HepG2 (cell line): ENCODE measurements at regions not wholly inside any gene's neighbourhood (a gene's known extent, or its start where the extent isn't known, plus 50 kb on each side); places are given as distances from the start of the nearest gene placed in this dataset.
A peak's percentile ranks its signal among the peaks of the same experiment; 100 is the strongest.

Experiments
- ATAC-seq: fragments of 200-7000 bp; cut with Tn5 transposase; 3 replicates; pipeline ENCODE4 v1.9.1; 2020; ENCODE audit warnings: mild to moderate bottlenecking, moderate library complexity
- BruUV-seq: library from RNA; stranded (reverse); fragments of 400-500 nt; replicated peaks from 2 replicates; lab custom pipeline; 2021; lab: Mats Ljungman, UMichigan
- CTCF ChIA-PET: fragments of 300-600 bp; formaldehyde crosslinking; extraction: SDS; loops from one replicate; lab custom pipeline; 2021; ENCODE audit warnings: low total read pairs, inconsistent platforms, low intra/inter-chr PET ratio; lab: Yijun Ruan, JAX
- POLR2A ChIA-PET: fragments of 350-600 bp; sonication (Branson Sonifier 250); formaldehyde crosslinking; loops from one replicate; lab custom pipeline; 2020; ENCODE audit warnings: antibody characterized with exemption, inconsistent platforms; lab: Yijun Ruan, JAX
- DNase-seq: peaks from one replicate; pipeline ENCODE4 v3.0.0-alpha.2; 2015; ENCODE audit warnings: low spot score
- FAIRE-seq: peaks from 3 replicates; lab custom pipeline; 2011; peaks lifted over from hg19 to GRCh38; lab: Jason Lieb, UNC
- H2AFZ ChIP-seq: one replicate; pipeline ENCODE4 v1.6.1; 2011; ENCODE audit warnings: low read length, inconsistent platforms
- H3K27ac ChIP-seq: fragments of 300-600 bp; 3 replicates; pipeline ENCODE4 v1.8.0; 2011; ENCODE audit warnings: mixed run types, mild to moderate bottlenecking, mixed read lengths, low read length, inconsistent platforms; ENCODE audit not compliant: insufficient read depth; ENCODE audit errors: extremely low read length
- H3K27me3 ChIP-seq, 2 experiments: fragments of 200-600 bp in 1 of 2; 2 replicates in 1 of 2; 3 replicates in 1 of 2; pipeline versions ENCODE4 v1.6.0 to v1.8.0; 2011; ENCODE audit warnings: low read length in 2 of 2, mild to moderate bottlenecking in 2 of 2, moderate library complexity in 2 of 2, inconsistent platforms in 1 of 2; ENCODE audit not compliant: insufficient read depth in 2 of 2, control insufficient read depth in 1 of 2
- H3K36me3 ChIP-seq, 2 experiments: fragments of 200-600 bp in 1 of 2; replicated peaks in 1 of 2; 2 replicates in 1 of 2; 3 replicates in 1 of 2; pipeline versions ENCODE4 v1.5.1 to v1.8.0; 2011; ENCODE audit warnings: low read length in 2 of 2, inconsistent platforms in 1 of 2; ENCODE audit not compliant: insufficient read depth in 2 of 2, control insufficient read depth in 1 of 2
- H3K4me1 ChIP-seq: 2 replicates; pipeline ENCODE4 v1.5.1; 2012; ENCODE audit warnings: low read length, inconsistent platforms; ENCODE audit not compliant: insufficient read depth
- H3K4me2 ChIP-seq: 2 replicates; pipeline ENCODE4 v1.6.0; 2011; ENCODE audit warnings: low read depth, low read length, inconsistent platforms
- H3K4me3 ChIP-seq, 3 experiments: fragments of 200-600 bp in 1 of 3; sonication (generic), shearing (Covaris generic) in 1 of 3; replicated peaks in 1 of 3; 2 replicates each; pipeline ENCODE4 v1.5.1; 2011 to 2016; ENCODE audit warnings: low read length in 3 of 3, inconsistent platforms in 2 of 3, low read depth in 2 of 3, mild to moderate bottlenecking in 2 of 3, control low read depth in 1 of 3, mixed read lengths in 1 of 3; ENCODE audit not compliant: insufficient read depth in 1 of 3
- H3K79me2 ChIP-seq: one replicate; pipeline ENCODE4 v1.6.1; 2011; ENCODE audit warnings: low read length, inconsistent platforms; ENCODE audit not compliant: insufficient read depth
- H3K9ac ChIP-seq: 2 replicates; pipeline ENCODE4 v1.6.0; 2011; ENCODE audit warnings: mild to moderate bottlenecking, low read depth, low read length, inconsistent platforms; ENCODE audit not compliant: insufficient read depth
- H3K9me3 ChIP-seq: 2 replicates; pipeline ENCODE4 v1.5.1; 2012; ENCODE audit warnings: mild to moderate bottlenecking, low read length
- H4K20me1 ChIP-seq: 2 replicates; pipeline ENCODE4 v1.6.0; 2011; ENCODE audit warnings: inconsistent platforms, mild to moderate bottlenecking, low read length, moderate library complexity; ENCODE audit not compliant: insufficient read depth
- ARNT ChIP-seq: fragments of 450-650 bp; IDR thresholded peaks from 2 replicates; pipeline ENCODE4 v1.6.1; 2017
- IKZF1 ChIP-seq: fragments of 450-650 bp; IDR thresholded peaks from 2 replicates; pipeline ENCODE4 v1.7.1; 2016
- MAFF ChIP-seq: IDR thresholded peaks from 2 replicates; pipeline ENCODE4 v1.6.1; 2011; ENCODE audit warnings: low read depth, low read length, improper control_type of control experiment
- MAFK ChIP-seq, 2 experiments: IDR thresholded peaks in 1 of 2; conservative IDR thresholded peaks in 1 of 2; 2 replicates each; pipeline ENCODE4 v1.6.1; 2011; ENCODE audit warnings: improper control_type of control experiment in 2 of 2, low read length in 2 of 2
- POLR2A ChIP-seq, 2 experiments: IDR thresholded peaks; 2 replicates each; pipeline ENCODE4 v1.6.1; 2011; ENCODE audit warnings: low read depth in 2 of 2, low read length in 2 of 2, mild to moderate bottlenecking in 1 of 2, moderate library complexity in 1 of 2; ENCODE audit not compliant: insufficient read depth in 1 of 2
- ZFP90 ChIP-seq: sonication (generic); formaldehyde crosslinking; IDR thresholded peaks from 2 replicates; pipeline ENCODE4 v1.8.0; 2022; ENCODE audit warnings: missing genetic modification reagents, mild to moderate bottlenecking, inconsistent platforms, borderline replicate concordance
- ZMYM4 ChIP-seq: sonication (generic); formaldehyde crosslinking; IDR thresholded peaks from 2 replicates; pipeline ENCODE4 v1.8.1; 2023; ENCODE audit warnings: mild to moderate bottlenecking, missing genetic modification reagents
- ZNF382 ChIP-seq: sonication (generic); formaldehyde crosslinking; IDR thresholded peaks from 2 replicates; pipeline ENCODE4 v1.5.0; 2020; ENCODE audit warnings: missing genetic modification reagents, mild to moderate bottlenecking, borderline replicate concordance
- ZNF709 ChIP-seq: sonication (generic); formaldehyde crosslinking; IDR thresholded peaks from 2 replicates; pipeline ENCODE4 v1.5.0; 2020; ENCODE audit warnings: mild to moderate bottlenecking, missing genetic modification reagents
- WGBS: methylation state at CpG from one replicate; pipeline ENCODE4 v1.1.6; 2017; ENCODE audit warnings: low lambda C conversion rate; 5-methylcytosine and 5-hydroxymethylcytosine counted together
- in situ Hi-C: cut with HindIII; loops from 2 replicates; pipeline ENCODE4 v1.10.0; 2017; ENCODE audit warnings: low pct_unique_long_range_greater_than_20kb; ENCODE audit not compliant: extremely low pct_ligation_motif_present
- intact Hi-C: fragments of 100-400 bp; cut with micrococcal nuclease; formaldehyde crosslinking; loops from one replicate; pipeline ENCODE4 v1.10.0; 2022; ENCODE audit not compliant: unreplicated experiment
- TF ChIP-seq, protein P1 (sequence below): sonication (generic); formaldehyde crosslinking; IDR thresholded peaks from 2 replicates; pipeline ENCODE4 v1.5.0; 2020; ENCODE audit warnings: missing genetic modification reagents

GRCh38 chr1:98299861-98300260 lies 361.7 kb upstream of the SNX7 start:
- ChIA-PET CTCF (no interaction called here), POLR2A (no interaction called here)
- Histone ChIP-seq H3K36me3 (no peaks in the 10 kb centered on the region), H3K27ac (no peak overlapping the region), H4K20me1 (no peaks in the 10 kb centered on the region), H2AFZ (no peak overlapping the region), H3K9me3 (no peaks in the 10 kb centered on the region), H3K4me3 (no peak overlapping the region), H3K27me3 (no peaks in the 10 kb centered on the region), H3K79me2 (no peaks in the 10 kb centered on the region), H3K9ac (no peak overlapping the region), H3K4me2 (no peak overlapping the region), H3K4me1 (no peaks in the 10 kb centered on the region)
- WGBS = 19% methylated on average over 3 of the region's 3 CpGs
- intact Hi-C loops = no loop called here
- BruUV-seq = no TSS peak
- ATAC-seq (no peak), FAIRE-seq (no peak), DNase-seq (no peak)
- TF ChIP-seq ZNF709 (CRISPR knock-in tag) = no peak
- in situ Hi-C loops = no loop called here

- H3K4me1 ChIP-seq = no peaks in the 10 kb centered on the region
- no peak for DNase-seq
- no peaks in the 10 kb centered on the region for H3K36me3 ChIP-seq
- H3K4me2 ChIP-seq = no peak overlapping the region
- no peak overlapping the region for H2AFZ ChIP-seq
- ChIA-PET POLR2A (no interaction called here), CTCF (no interaction called here)
- in situ Hi-C loops = no loop called here
- ATAC-seq = no peak
- H3K9me3 ChIP-seq = no peaks in the 10 kb centered on the region
- BruUV-seq = no TSS peak
- no peak overlapping the region for H3K4me3 ChIP-seq
- intact Hi-C loops = no loop called here
- no peak for FAIRE-seq
- TF ChIP-seq ARNT (no peak), IKZF1 (no peak), POLR2A (IDR thresholded peaks at IDR 0.05; ENCODE audit: insufficient read depth in 1 of 2, low read depth in 2 of 2, low read length in 2 of 2) (no peak), ZFP90 (CRISPR knock-in tag) (no peak), ZNF382 (CRISPR knock-in tag) (no peak), MAFK (conservative IDR thresholded peaks at IDR 0.05 in 1 of 2, IDR thresholded peaks at IDR 0.05 in 1 of 2; ENCODE audit: low read length in 2 of 2) (peak; percentile 9 to 41; a peak in 1 of 4 replicates), MAFF (peak; percentile 20; the same call in 1 of the 2 replicates), ZMYM4 (CRISPR knock-in tag) (no peak)
- TF ChIP-seq, protein P1, sequence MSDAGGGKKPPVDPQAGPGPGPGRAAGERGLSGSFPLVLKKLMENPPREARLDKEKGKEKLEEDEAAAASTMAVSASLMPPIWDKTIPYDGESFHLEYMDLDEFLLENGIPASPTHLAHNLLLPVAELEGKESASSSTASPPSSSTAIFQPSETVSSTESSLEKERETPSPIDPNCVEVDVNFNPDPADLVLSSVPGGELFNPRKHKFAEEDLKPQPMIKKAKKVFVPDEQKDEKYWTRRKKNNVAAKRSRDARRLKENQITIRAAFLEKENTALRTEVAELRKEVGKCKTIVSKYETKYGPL = no peak
- no peaks in the 10 kb centered on the region for H4K20me1 ChIP-seq
- H3K27ac ChIP-seq = no peak overlapping the region
- no peaks in the 10 kb centered on the region for H3K27me3 ChIP-seq
- H3K9ac ChIP-seq = no peak overlapping the region
- no peaks in the 10 kb centered on the region for H3K79me2 ChIP-seq
These were observed 362.2 kb upstream of the SNX7 start for GRCh38 chr1:98299313-98299712.
